ENCODE measurements at regions not wholly inside any gene's neighbourhood (a gene's known extent, or its start where the extent isn't known, plus 50 kb on each side); places are given as distances from the start of the nearest gene placed in this dataset.

GRCh38 chr7:155911471-155912105, 99.3 kb upstream of the SHH start:
- no peaks in the 10 kb centered on the region for H3K36me3 ChIP-seq (ENCODE audit: control insufficient read depth, insufficient read depth, low read length)
- no peaks in the 10 kb centered on the region for H3K27me3 ChIP-seq (ENCODE audit: control insufficient read depth, insufficient read depth, low read length)
- H3K4me3 ChIP-seq (ENCODE audit: low read length): no peak overlapping the region
- H3K4me1 ChIP-seq (ENCODE audit: control insufficient read depth, insufficient read depth, low read length): no peaks in the 10 kb centered on the region
- no peak overlapping the region for H3K9ac ChIP-seq (ENCODE audit: low read length)
- H3K27ac ChIP-seq (ENCODE audit: low read depth, low read length): no peak overlapping the region

DNA sequence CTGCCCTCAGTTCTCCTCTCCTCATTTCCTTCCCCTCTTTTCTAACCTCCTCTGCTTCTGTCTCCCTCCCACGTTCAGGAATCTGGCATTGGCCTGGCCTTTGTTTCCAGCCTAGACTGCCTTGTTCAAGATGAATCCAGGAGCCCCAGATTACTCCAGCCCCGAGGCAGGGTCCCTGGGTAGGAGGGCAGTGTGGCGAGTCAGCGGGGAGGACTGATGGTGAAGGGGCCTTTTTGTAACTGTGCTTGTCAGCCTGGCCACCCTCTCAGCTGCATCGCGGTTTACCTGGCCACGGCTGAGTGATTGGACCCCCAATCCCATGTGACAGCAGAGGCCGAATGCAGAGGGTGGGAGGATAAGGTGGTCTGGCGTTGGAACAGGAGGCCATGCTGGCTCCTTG, 96.1 kb upstream of the SHH start:
- no peak overlapping the region for H3K4me3 ChIP-seq (ENCODE audit: low read length)
- H3K4me1 ChIP-seq (ENCODE audit: control insufficient read depth, insufficient read depth, low read length): no peaks in the 10 kb centered on the region
- H3K36me3 ChIP-seq (ENCODE audit: control insufficient read depth, insufficient read depth, low read length): no peaks in the 10 kb centered on the region
- H3K9ac ChIP-seq (ENCODE audit: low read length): no peak overlapping the region
- no peak overlapping the region for H3K27ac ChIP-seq (ENCODE audit: low read depth, low read length)
- H3K27me3 ChIP-seq (ENCODE audit: control insufficient read depth, insufficient read depth, low read length): no peaks in the 10 kb centered on the region

- H3K27me3 ChIP-seq (ENCODE audit: control insufficient read depth, insufficient read depth, low read length): no peaks in the 10 kb centered on the region
- H3K4me1 ChIP-seq (ENCODE audit: control insufficient read depth, insufficient read depth, low read length): no peaks in the 10 kb centered on the region
- no peak overlapping the region for H3K4me3 ChIP-seq (ENCODE audit: low read length)
- H3K9ac ChIP-seq (ENCODE audit: low read length): no peak overlapping the region
- no peaks in the 10 kb centered on the region for H3K36me3 ChIP-seq (ENCODE audit: control insufficient read depth, insufficient read depth, low read length)
- H3K27ac ChIP-seq (ENCODE audit: low read depth, low read length): no peak overlapping the region
Observed at GRCh38 chr7:155907450-155908200, 95.4 kb upstream of the SHH start.

- Histone ChIP-seq H3K9ac (ENCODE audit: low read length) (no peak overlapping the region), H3K27ac (ENCODE audit: low read depth, low read length) (no peak overlapping the region), H3K36me3 (ENCODE audit: control insufficient read depth, insufficient read depth, low read length) (no peaks in the 10 kb centered on the region), H3K4me1 (ENCODE audit: control insufficient read depth, insufficient read depth, low read length) (no peaks in the 10 kb centered on the region), H3K27me3 (ENCODE audit: control insufficient read depth, insufficient read depth, low read length) (no peaks in the 10 kb centered on the region), H3K4me3 (ENCODE audit: low read length) (no peak overlapping the region)
Observed at GRCh38 chr7:155901176-155901575, 88.9 kb upstream of the SHH start.

DNA sequence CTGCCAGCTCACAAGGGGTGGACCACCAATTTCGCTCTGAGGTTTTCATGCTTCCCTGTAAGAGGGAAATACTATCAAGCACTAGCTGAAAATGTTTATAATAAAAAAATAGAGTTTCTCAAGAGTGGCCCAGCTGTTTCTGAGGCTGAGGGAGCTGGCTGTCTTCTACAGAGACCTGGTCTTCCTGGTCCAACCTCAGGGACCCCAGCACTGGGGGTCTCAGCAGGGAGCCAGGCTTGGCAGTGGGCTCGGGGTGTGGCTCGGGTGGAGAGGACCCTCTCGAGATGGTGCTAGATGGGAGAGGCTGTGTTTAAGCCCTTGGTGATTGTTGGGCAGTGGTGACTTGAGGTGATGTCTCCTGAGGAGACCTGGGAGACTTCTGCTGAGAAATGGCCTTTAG, 87.3 kb upstream of the SHH start:
- H3K36me3 ChIP-seq (ENCODE audit: control insufficient read depth, insufficient read depth, low read length): no peaks in the 10 kb centered on the region
- H3K4me3 ChIP-seq (ENCODE audit: low read length): no peak overlapping the region
- no peaks in the 10 kb centered on the region for H3K27me3 ChIP-seq (ENCODE audit: control insufficient read depth, insufficient read depth, low read length)
- H3K4me1 ChIP-seq (ENCODE audit: control insufficient read depth, insufficient read depth, low read length): no peaks in the 10 kb centered on the region
- H3K27ac ChIP-seq (ENCODE audit: low read depth, low read length): no peak overlapping the region
- no peak overlapping the region for H3K9ac ChIP-seq (ENCODE audit: low read length)

GRCh38 chr7:155897758-155898386, 85.6 kb upstream of the SHH start:
- Histone ChIP-seq H3K4me1 (ENCODE audit: control insufficient read depth, insufficient read depth, low read length) (no peaks in the 10 kb centered on the region), H3K36me3 (ENCODE audit: control insufficient read depth, insufficient read depth, low read length) (no peaks in the 10 kb centered on the region), H3K27me3 (ENCODE audit: control insufficient read depth, insufficient read depth, low read length) (no peaks in the 10 kb centered on the region), H3K9ac (ENCODE audit: low read length) (no peak overlapping the region), H3K4me3 (ENCODE audit: low read length) (no peak overlapping the region), H3K27ac (ENCODE audit: low read depth, low read length) (no peak overlapping the region)

- Histone ChIP-seq H3K36me3 (ENCODE audit: control insufficient read depth, insufficient read depth, low read length) (no peaks in the 10 kb centered on the region), H3K27ac (ENCODE audit: low read depth, low read length) (no peak overlapping the region), H3K4me3 (ENCODE audit: low read length) (no peak overlapping the region), H3K27me3 (ENCODE audit: control insufficient read depth, insufficient read depth, low read length) (no peaks in the 10 kb centered on the region), H3K4me1 (ENCODE audit: control insufficient read depth, insufficient read depth, low read length) (no peaks in the 10 kb centered on the region), H3K9ac (ENCODE audit: low read length) (no peak overlapping the region)
Observed at GRCh38 chr7:155896531-155897263, 84.4 kb upstream of the SHH start.

GRCh38 chr7:155893664-155894063, 81.4 kb upstream of the SHH start:
- Histone ChIP-seq H3K27me3 (ENCODE audit: control insufficient read depth, insufficient read depth, low read length) (no peaks in the 10 kb centered on the region), H3K4me1 (ENCODE audit: control insufficient read depth, insufficient read depth, low read length) (no peaks in the 10 kb centered on the region), H3K27ac (ENCODE audit: low read depth, low read length) (no peak overlapping the region), H3K36me3 (ENCODE audit: control insufficient read depth, insufficient read depth, low read length) (no peaks in the 10 kb centered on the region), H3K9ac (ENCODE audit: low read length) (no peak overlapping the region), H3K4me3 (ENCODE audit: low read length) (no peak overlapping the region)

DNA sequence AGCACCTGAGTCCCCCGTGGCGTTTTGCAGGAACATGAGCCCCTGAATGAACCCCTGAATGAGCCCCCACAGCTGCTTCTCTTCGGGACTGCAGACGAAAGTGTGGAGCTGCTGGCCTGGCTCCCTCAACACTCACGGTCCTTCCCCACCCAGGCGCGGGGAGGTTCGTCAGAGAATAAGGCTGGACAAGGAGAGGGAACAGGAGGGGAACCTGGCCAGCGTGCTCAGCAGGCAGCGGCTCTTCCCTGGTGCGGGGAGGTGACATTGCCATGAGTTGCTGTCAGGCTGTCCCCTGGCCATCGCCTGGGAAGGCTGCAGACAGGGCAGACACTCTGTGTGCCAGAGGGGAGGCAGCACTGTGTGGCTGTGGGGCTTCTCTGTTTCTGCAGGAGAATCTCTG, 80.9 kb upstream of the SHH start:
- no peaks in the 10 kb centered on the region for H3K36me3 ChIP-seq (ENCODE audit: control insufficient read depth, insufficient read depth, low read length)
- no peaks in the 10 kb centered on the region for H3K4me1 ChIP-seq (ENCODE audit: control insufficient read depth, insufficient read depth, low read length)
- H3K27ac ChIP-seq (ENCODE audit: low read depth, low read length): no peak overlapping the region
- H3K27me3 ChIP-seq (ENCODE audit: control insufficient read depth, insufficient read depth, low read length): no peaks in the 10 kb centered on the region
- no peak overlapping the region for H3K9ac ChIP-seq (ENCODE audit: low read length)
- H3K4me3 ChIP-seq (ENCODE audit: low read length): no peak overlapping the region

DNA sequence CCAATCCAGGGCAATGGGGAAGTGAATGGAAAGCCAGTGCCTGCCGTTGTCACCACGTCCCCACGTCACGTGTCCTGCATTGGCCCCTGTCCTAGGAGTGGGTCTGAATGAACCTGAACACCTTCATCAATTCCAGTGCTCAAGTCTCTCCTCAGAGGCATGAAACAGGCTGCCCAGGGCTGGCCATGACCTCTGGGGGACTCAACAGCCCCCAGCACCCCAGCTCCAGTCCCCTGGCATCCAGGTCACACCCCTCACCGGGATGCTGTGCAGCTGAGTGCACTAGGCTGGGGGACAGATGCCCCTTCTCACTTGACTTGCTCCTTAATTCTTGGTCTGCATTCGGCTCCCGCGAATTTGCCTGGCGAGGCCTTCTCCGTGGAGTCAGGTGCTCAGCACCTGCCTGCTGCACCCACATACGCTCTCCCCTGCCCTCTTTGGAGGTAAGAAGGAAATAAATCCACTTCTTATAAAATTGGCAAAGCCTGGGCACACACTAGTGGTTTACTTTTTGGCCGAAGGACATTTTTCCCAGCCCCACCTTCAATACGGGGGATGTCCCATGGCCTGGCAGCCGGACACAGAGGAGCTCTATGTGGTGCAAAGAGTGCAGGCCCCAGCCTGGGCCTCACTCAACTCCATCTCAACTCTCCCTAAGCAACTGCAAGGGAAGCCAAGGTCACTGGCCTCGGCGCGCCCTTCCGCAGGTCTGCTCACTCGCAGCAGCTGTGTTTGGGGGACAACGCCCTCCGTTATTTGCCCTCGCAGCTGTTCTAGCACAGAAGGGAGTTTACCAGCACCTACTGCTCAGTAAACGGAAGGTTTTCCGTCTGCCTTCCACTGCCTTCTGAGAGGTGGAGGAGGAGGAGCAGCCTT, 77.6 kb upstream of the SHH start:
- H3K36me3 ChIP-seq (ENCODE audit: control insufficient read depth, insufficient read depth, low read length): no peaks in the 10 kb centered on the region
- H3K4me1 ChIP-seq (ENCODE audit: control insufficient read depth, insufficient read depth, low read length): no peaks in the 10 kb centered on the region
- H3K9ac ChIP-seq (ENCODE audit: low read length): no peak overlapping the region
- H3K27me3 ChIP-seq (ENCODE audit: control insufficient read depth, insufficient read depth, low read length): no peaks in the 10 kb centered on the region
- H3K4me3 ChIP-seq (ENCODE audit: low read length): no peak overlapping the region
- H3K27ac ChIP-seq (ENCODE audit: low read depth, low read length): no peak overlapping the region

- H3K4me1 ChIP-seq (ENCODE audit: control insufficient read depth, insufficient read depth, low read length): no peaks in the 10 kb centered on the region
- H3K27me3 ChIP-seq (ENCODE audit: control insufficient read depth, insufficient read depth, low read length): no peaks in the 10 kb centered on the region
- H3K9ac ChIP-seq (ENCODE audit: low read length): no peak overlapping the region
- H3K27ac ChIP-seq (ENCODE audit: low read depth, low read length): no peak overlapping the region
- H3K4me3 ChIP-seq (ENCODE audit: low read length): no peak overlapping the region
- no peaks in the 10 kb centered on the region for H3K36me3 ChIP-seq (ENCODE audit: control insufficient read depth, insufficient read depth, low read length)
Observed at GRCh38 chr7:155887174-155887525, 74.9 kb upstream of the SHH start.

All from rectal smooth muscle tissue (tissue), 1 donor.